GM21360 (cell line): ENCODE measurements at regions not wholly inside any gene's neighbourhood (a gene's known extent, or its start where the extent isn't known, plus 50 kb on each side); places are given as distances from the start of the nearest gene placed in this dataset.

Experiments used
- ATAC-seq: cut with Tn5 transposase; IDR thresholded peaks from one replicate; pipeline ENCODE4 v1.9.1; 2021; ENCODE audit warnings: mild to moderate bottlenecking, moderate library complexity; ENCODE audit not compliant: unreplicated experiment

DNA sequence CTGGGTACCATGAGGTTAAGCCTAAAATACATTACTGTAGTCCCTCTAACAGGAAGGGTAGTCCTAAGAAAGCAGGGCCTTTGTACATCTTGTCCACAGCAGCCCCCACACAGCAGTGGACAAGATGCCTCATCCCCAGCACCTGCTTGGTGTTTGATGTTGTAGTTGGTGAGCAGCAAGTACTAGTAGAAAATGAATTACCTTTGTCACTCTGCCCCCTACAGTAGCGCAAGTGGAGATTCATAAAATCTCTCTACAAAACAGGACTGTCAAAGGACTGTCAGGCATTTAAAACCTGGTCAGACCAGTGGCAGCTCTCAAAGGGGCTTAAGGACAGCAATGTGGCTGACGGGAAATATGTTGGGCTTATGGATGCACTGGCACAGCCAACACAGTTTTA lies 122.5 kb downstream of the TMEM174 start:
- no peak for ATAC-seq

DNA sequence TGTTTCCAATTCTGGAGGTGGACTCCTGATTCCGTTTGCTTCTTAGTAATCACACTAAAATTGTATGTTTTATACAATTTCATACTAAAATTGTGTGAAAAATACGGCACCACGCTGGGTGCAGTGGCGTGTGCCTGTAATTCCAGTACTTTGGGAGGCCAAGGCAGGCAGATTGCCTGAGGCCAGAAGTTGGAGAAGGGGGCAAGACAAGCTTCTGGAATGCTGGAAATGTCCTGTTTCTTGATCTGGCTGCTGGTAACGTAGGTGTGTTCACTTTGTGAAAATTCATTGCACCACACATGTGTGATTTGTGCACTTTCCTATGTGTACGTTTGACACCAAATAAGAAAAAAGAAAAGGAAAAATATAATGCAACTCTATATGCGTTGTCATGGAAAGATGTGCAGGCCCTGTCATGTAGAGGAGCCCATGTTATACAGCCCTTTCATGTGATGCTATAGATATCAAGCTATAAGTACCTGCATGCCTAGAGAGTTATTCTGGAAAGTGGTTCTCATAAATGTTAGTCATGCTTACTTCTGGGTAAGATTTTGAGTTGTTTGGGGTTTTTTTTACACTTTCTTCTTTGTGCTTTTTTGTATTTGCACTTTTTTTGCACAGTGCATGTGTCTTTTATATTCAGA lies 119.9 kb downstream of the TMEM174 start:
- no peak for ATAC-seq

- ATAC-seq: no peak
These were observed 118.9 kb downstream of the TMEM174 start for GRCh38 chr5:73291873-73292272.

- ATAC-seq: no peak
These were observed 117.2 kb downstream of the TMEM174 start for GRCh38 chr5:73290242-73290641.

DNA sequence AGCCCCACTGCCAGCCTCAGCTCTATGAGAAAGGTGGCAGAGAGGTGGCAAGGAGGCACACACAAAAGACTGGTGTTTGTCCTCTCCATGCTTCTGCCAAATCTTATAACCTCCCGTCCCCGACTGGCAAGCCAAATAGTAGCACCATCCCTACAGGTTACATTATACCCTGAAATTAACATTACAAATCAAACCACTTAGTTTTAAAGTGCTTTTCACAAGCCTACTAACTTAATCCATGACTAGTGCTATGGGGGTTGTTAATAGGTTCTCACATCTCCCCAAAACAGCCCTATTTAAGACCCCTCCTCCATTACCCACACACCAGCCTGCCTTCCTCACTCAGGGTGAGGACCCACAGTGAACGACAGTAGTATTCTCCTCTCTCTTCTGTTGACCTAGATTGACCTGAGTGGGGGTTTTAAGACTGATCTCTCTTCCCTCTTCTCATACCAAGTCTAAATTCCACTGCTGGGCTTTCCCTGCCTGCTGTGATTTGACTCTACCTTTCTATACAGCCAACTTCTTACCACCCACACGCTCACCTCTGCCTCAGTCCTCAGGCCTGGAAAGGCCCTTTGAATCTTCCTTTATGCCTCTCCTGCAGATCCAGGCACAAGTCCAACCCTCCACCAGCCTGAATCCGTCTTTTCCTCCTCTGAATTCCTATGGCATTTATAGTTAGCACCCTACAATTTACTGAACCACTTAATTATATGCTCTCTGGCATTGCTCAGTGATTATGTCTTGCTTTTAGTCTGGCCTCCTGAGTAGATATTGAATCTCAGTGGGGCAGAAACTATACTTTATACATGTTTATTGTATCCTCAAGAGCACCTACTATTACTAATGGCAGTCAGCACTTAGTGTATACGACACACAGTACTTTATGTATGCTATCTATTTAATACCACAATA lies 116.1 kb downstream of the TMEM174 start:
- no peak for ATAC-seq

DNA sequence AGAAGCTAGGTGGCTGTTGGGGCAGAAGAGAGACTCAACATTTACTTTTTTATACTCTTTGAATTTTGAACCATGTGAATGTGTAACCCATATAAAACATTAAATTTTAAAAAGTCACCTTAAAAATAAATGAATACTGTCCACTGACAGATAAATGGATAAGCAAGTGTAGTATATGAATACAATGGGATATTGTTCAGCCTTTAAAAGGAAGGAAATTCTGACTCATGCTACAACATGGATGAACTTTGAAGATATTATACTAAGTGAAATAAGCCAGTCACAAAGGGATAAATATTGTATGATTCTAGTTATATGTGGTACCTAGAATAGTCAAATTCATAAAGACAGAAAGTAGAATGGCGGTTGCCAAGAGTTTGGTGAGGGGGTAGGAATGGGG lies 113.9 kb downstream of the TMEM174 start:
- no peak for ATAC-seq

DNA sequence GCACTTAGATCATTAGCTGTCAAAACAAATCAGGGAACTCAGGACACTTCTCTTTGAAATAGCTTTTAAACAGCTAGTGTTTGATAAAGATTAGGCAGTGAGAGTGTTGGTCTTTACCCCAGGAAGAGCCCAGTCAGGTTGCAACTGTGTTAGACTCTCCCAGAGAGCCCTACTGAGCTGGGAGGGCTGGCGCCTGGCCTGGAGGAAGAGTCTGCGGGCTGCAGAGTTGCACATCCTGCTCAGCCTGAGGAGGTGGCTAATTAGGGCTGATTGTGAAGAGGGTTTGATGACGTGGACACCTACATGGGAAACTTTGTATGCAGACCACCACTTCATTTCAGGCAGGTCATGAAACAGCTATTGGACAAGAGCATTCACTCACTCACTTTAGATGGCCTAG lies 112.0 kb downstream of the TMEM174 start:
- no peak for ATAC-seq

GRCh38 chr5:73284220-73284795 lies 111.3 kb downstream of the TMEM174 start:
- no peak for ATAC-seq

GRCh38 chr5:73282923-73283322 lies 109.9 kb downstream of the TMEM174 start:
- ATAC-seq: no peak

DNA sequence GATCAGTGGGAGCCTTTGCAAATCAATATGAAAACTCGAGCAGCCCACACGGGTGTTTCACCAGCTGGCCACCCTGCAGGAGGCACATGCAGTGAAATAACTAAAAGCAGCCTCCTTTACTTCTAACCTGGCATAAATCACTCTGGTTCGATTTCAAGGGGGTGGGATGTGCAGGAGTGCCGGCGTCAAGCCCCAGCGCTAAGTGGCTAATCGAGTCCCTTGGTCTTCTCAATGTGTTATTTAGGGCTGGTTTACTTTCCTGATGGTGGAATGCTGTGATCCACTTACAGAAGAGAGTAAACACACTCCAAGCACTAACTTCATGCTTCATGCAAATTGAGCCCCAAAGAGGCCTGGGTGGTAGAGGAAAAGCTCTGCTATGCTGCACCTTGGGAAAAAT lies 109.4 kb downstream of the TMEM174 start:
- no peak for ATAC-seq

DNA sequence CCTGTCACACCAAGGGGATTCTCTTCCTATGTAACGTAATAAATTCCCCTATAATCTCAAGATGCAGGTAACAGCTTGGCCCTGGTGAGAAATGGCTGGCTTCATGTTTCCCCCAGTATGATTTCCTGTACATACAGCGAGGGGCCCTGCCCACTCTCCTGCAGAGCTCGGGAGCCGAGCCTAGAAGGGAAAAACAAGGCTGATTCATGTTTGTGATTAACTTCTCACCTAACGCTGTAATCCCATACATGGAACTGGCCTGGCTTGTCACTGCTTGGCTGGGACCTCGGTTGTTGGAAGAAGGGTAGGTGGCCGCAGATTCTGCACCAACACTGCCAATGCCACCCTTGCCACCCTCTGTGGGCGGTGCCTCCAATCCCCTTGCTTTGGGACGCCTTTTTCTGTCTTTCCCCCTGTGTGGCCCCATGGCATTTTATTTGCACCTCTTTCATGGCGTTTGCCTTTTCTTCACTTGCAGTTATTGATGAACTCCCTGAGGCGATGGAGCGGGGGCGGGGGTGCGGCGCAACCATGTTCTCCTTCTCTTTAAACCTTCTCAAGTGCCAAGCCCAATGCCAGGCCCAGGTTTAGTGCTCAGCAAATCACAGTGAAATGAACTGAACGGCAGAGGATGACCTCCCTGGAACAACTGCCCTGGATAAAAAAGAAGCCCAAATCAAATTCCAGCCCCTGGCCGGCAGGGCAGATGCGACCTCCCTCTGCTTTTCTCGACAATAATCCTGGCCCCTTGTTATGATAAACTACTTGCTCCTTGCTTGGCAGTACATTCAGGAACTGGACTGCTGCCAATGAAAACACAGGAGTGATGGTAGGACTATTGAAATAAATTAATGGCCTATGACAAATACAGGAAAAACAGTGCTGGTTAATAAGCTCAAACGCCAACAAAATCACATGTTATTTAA lies 108.1 kb downstream of the TMEM174 start:
- ATAC-seq: no peak

DNA sequence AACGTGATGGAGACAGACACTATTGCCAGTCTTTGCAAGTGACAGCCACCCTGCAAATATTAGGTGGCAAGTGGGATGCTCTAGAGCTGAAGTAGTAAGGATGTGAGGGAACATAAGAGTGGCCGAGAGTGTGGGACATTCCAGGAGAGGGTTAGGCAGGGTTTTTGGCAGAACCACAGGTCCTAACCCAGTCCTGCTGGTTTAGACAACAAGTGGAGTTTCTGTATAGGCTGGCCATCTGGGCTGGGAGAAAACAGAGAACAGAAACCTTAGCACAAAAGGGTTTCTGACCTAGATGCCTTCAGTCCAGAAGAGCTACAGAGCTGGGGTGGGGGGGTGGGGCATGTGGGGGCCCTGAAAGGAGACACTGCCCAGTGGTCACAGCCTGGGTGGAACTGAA lies 107.4 kb downstream of the TMEM174 start:
- no peak for ATAC-seq

DNA sequence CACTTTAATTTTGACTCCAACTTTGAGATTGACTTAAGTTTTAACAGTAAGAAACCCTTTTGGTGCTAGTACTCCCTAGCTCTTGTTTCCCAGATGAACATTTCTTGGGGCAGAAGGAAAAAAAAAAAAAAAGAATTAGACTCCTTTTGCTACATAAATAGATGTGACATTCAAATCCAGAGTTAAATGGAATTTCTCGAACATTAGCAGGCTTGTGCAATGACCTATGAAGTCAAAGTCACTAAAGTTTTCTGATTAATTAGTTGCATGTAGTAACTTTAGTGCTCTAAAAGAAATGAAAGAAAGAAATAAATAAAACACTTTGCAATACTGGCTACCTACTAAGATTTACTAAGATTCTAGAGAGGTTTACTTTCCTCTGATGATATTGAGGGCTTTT lies 106.8 kb downstream of the TMEM174 start:
- ATAC-seq: no peak

- ATAC-seq: no peak
These were observed 105.7 kb downstream of the TMEM174 start for GRCh38 chr5:73278693-73279092.

DNA sequence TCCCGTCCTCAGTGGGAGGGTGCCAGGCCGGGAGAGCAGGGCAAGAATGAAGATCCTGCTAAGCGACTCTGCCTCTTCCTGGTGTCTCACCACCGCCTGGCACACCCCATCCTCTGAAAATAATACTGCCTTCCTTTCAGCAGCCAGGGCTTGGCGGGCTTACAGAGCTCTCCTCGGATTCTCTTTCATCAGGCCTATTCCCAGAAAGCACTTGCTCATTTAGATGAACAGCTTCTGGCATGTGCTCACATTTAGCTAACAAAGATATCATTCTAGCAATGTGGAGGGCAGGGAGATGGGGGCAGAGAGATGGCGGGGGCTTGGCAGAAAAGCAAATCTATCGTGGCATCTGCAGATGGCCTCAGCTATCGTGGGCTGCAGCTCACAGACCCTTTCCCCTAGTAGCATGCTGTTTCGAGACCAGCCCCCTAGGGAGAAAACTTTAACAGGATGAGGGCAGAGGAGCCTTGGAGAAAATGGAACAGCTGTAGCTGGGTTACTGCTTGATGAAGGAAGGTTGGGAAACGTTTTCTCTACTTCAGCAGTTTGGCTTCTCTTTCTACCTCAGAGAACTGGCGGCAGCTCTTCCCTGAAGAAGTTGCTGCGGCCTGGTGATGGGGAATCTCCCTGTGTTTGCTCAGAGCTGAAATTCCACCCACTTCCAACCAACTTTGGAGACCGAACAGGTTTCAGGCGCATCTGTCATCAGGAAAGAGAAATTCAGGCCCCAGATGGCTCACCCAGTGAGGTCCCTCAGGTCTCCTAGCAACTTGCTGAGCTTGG lies 102.1 kb downstream of the TMEM174 start:
- no peak for ATAC-seq

- no peak for ATAC-seq
These were observed 101.1 kb downstream of the TMEM174 start for GRCh38 chr5:73274121-73274520.

DNA sequence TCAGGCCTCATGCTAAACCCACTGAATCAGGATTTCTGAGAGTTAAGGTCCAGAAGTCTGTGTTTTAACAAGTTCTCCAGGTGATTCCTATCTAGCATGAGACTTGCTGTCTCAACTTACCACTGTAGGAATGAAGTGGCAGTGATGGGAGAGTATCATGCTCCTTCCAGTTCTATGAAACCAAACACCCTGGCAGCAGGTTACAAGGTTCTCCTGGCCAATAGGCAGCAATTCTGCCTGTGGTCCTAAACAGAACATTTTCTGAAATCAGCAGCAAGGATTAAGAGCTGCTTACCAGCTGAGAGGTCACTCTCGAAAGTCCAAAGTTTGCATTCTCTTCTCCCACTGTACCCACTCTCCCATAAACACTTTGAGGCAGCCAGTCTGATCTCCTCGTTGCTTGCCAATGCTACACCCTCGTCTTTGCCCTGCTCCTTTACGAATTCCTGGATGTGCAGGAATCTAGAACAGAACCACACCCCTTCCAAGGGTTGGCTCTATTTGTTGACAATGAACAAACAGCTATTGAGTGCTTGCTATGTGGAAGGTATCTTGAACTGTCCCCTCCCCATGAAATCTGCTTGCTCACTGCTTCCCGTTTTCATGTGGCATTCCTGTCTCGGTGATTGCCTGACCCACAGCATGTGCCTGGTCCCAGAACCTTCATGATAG lies 100.5 kb downstream of the TMEM174 start:
- no peak for ATAC-seq

DNA sequence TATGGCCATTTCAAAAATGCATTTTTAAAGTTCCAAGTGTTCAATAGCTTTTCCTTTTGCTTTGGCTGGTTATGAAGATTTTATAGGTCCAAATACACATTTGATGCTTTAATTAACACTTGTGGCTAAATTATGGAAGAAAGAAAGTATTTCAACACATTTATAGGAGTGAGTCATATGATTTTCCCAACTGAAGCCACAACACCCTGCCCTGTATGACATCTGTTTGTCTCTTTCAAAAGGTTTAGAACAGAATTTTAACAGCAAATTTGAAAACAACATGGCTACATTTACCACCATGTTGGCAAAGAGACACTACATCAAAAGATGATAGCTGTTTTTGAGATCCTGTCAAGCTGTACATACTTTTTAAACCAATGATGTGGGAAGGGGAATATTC lies 99.4 kb downstream of the TMEM174 start:
- no peak for ATAC-seq

DNA sequence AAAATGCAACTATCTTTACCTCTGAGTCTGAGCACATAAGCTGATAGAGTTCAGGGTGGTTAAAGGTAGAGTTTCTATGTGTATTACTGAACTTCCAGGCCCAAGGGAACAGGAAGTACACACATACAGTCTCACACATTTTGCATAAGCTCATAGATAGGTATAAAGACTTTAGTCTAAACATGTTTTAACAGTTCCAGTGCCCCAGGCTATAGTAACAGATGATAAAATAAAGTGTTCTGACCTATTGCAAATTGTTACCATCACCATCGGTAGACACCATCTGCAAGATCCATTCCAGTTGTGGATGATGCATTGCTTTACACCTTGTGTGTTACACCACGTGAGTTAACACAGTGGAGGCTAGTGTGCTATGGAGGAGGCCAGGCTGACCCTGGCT lies 95.8 kb downstream of the TMEM174 start:
- no peak for ATAC-seq
